Fibroblast of the conjunctiva (primary cell): ENCODE measurements at regions not wholly inside any gene's neighbourhood (a gene's known extent, or its start where the extent isn't known, plus 50 kb on each side); places are given as distances from the start of the nearest gene placed in this dataset.

Source experiments
- DNase-seq: peaks from one replicate; pipeline ENCODE4 v3.0.0-alpha.2; 2010; ENCODE audit warnings: low read depth

DNA sequence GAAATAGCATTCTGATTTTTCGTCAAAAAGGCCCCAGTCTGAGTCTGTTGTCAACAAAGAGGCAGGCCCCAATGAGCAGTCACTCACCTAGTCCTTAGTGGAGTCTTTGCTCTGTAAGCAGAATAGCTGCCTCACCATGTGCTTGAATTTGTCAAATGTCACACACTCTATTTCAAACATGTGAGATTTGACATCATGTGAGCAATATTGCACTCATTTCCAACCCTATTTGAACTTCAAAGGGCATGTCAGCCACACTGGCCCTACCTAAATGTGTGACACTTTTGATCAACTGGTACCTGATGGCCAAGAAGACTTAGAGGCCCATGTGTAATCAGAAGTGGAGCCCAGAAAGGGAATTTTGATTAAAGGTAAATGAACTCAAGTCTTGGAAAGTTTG, 59.4 kb upstream of the PLAC1 start:
- DNase-seq = no peak

DNA sequence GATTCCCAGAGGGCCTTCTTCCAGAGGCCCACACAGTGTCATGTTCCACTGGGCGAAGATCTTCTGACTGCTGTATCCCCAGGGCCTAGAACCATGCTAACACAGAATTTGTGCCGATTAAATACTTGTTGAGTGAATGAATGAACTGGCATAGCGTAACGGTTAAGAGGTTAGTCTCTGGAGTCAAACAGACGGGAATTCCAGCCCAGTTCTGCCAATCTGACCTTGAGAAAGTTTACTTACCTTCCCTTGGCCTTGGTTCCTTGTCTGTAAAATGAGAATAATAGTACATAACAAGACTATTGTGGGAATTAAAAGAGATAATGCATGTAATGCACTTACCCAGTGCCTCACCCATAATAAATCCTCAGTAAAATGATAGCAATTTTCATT, 58.3 kb upstream of the PLAC1 start:
- no peak for DNase-seq

DNA sequence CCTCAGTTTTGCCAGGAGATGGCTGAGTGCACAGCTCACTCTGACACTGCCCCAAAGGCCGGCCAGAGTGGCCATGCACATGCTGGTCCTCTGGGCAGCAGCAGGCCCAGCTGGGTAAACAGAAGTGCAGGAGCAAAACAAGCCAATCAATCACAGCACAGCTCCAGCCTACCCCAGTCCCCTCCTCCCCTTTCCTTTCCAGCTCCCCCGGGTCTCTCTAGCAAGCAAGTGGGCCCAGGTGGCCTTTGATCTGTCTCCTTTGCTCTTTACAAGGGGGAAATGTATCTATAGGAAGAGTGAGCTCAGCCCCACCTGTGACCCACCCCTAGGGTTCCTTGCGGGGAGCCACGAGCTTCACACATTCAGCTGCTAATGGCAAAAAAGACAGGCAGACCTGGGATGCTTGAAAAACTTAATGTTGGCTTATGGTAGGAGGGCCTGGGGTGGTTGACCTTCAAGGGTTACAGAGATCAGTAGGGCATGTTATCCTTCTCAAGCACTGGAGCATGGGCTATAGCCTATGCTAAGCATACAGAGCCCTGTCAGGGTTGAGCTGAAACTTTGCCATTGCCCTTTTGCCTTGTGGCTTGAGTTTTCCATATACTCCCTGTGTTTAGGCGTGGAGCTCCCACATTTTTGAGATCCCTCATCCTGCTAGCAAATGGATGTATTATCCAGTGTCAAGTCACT, 57.8 kb upstream of the PLAC1 start:
- DNase-seq = no peak

DNA sequence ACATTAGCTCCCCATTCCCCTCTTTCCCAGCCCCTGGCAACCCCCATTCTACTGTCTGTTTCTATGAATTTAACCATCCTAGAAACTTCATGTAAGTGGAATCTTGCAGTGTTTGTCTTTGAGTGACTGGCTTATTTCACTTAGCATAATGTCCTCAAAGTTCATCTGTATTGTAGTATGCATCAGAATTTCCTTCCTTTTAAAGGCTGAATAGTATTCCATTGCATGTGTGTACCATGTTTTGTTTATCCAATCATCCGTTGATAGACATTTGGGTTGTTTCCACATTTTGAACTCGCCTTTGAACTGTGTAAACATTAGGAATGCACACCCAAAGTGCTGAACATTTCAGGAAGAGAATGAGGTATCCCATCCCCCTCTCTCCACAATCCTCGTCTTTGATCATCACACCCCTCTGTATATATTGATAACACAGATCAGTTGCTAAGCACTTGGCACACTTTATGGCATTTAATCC, 56.4 kb upstream of the PLAC1 start:
- no peak for DNase-seq

DNA sequence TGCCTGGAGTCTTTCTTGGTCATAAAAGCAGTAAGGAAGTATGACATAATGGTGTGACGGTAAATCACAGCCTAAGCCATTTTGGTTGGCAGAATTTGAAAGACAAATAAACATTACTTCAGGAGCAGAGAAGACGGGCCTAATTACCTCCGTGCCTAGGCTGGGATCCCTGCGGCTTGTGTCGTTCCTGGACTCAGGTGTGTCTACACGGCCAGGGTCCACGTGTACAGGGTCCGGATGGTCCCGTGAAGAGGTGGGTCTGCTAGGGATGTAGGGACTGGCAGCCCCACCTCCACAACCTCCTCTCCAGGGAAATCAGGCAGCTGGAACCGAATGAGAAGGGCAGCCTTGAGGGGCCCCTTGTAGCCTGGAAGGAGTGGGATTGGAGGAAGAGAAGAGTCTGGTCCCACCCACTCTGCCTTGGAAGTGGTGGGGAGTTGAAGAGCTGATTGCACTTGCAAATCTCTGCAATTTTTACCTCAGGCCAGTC, 55.4 kb upstream of the PLAC1 start:
- DNase-seq = no peak

DNA sequence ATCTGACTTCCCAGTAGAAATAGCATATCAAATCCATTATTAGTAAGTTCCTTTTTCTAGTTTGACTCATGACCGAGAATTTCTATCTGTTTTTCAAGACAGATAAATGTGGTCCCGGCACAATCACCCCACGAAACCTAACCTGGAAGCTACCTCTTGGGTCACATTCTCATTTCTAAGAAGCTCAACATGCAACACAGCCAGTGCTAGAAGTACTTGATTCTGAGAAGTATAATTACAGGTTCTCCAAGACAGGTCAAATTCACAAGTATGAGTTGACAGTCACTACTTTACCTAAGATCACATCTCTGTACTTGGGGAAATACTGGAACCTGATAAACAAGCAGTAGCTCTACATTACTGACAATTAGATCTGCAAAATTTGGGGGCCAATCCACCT, 54.0 kb upstream of the PLAC1 start:
- no peak for DNase-seq

DNA sequence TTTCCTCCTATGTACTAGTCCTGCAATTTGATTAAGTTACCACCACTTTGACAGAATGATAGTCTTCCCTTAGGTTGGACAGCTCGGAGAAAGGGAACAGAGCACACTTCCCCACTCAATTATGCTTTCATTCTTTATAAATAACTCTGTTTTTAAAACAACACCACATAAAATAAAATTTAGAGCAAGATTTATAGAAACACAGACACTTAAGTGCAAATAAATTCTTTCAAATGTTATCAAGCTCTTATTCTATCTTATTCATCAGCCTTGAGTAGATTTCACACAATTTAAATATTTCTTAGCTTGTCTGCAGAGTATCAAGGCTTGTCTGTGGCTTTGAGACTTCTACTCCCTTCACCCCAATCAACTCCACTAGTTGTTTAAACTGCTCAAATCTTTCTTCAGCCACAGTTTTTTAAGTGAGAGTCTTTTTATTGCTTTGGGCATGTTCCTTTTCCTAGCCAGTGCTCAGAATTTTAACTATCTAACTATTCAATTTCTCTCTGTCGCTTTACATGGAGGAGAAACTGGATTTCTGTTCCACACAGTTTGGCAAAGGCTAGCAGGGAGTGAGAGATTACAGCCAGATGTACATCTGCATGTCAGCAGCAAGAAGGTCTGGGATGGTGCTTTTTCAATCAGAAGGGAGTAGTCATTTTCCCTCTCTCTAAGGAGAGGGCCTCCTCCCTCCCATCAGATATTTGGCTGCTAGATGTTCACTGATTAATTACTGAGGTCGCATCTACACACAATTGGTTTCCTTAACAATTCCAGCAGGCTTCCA, 53.1 kb upstream of the PLAC1 start:
- no peak for DNase-seq
